AG04450 (cell line): ENCODE measurements at regions not wholly inside any gene's neighbourhood (a gene's known extent, or its start where the extent isn't known, plus 50 kb on each side); places are given as distances from the start of the nearest gene placed in this dataset. TPM values are rescaled to one million over a fixed set of nuclear protein-coding genes. Genes with fewer than 3 reads are reported as not detected.

Source experiments
- CTCF ChIA-PET: fragments of 300-600, 350-600 bp; formaldehyde crosslinking; extraction: SDS; loops from one replicate; lab custom pipeline; 2022; ENCODE audit warnings: antibody characterized with exemption, inconsistent platforms; lab: Charles Lee
- POLR2A ChIA-PET: fragments of 350-600 bp; formaldehyde crosslinking; extraction: SDS; loops from one replicate; lab custom pipeline; 2021; ENCODE audit warnings: antibody characterized with exemption, inconsistent platforms; lab: Yijun Ruan, JAX
- DNase-seq: peaks from one replicate; pipeline ENCODE4 v3.0.0-alpha.2; 2011; ENCODE audit warnings: low read depth, low spot score
- H3K27ac ChIP-seq: one replicate; pipeline ENCODE4 v1.5.1; 2012; ENCODE audit warnings: low read depth, low read length, control low read depth
- H3K27me3 ChIP-seq: one replicate; pipeline ENCODE4 v1.6.0; 2012; ENCODE audit warnings: low read length; ENCODE audit not compliant: control insufficient read depth, insufficient read depth
- H3K4me3 ChIP-seq: 2 replicates; pipeline ENCODE4 v1.5.1; 2011; ENCODE audit warnings: mild to moderate bottlenecking, low read depth, low read length, control low read depth
- H3K9me3 ChIP-seq: 2 replicates; pipeline ENCODE4 v1.5.1; 2012; ENCODE audit warnings: low read length; ENCODE audit not compliant: control insufficient read depth, insufficient read depth
- small RNA-seq: library from RNA; depleted of rRNA; stranded (forward); fragments of <200 nt; gene quantifications from one replicate; pipeline ENCODE3, GENCODE V24; 2012; ENCODE audit warnings: low read depth; ENCODE audit not compliant: insufficient read length
- TF ChIP-seq, protein P1 (sequence below): IDR thresholded peaks from 2 replicates; pipeline ENCODE4 v1.5.1; 2011; ENCODE audit warnings: low read depth, low read length, control low read depth, inconsistent platforms

- ChIA-PET CTCF (interaction anchor here (1.2 to 2.0 kb wide), 5 partner anchors 12 to 494 kb away, joined by 3 to 7 read pairs (median 5); partner anchors contain the start of gene PRSS48), POLR2A (no interaction called here)
- H3K4me3 ChIP-seq, result no peak overlapping the region
- H3K27me3 ChIP-seq, result peaks cover 3% of the 10 kb centered on the region
- no peak for DNase-seq
- H3K9me3 ChIP-seq, result no peaks in the 10 kb centered on the region
- no peak overlapping the region for H3K27ac ChIP-seq
- TF ChIP-seq, protein P1, sequence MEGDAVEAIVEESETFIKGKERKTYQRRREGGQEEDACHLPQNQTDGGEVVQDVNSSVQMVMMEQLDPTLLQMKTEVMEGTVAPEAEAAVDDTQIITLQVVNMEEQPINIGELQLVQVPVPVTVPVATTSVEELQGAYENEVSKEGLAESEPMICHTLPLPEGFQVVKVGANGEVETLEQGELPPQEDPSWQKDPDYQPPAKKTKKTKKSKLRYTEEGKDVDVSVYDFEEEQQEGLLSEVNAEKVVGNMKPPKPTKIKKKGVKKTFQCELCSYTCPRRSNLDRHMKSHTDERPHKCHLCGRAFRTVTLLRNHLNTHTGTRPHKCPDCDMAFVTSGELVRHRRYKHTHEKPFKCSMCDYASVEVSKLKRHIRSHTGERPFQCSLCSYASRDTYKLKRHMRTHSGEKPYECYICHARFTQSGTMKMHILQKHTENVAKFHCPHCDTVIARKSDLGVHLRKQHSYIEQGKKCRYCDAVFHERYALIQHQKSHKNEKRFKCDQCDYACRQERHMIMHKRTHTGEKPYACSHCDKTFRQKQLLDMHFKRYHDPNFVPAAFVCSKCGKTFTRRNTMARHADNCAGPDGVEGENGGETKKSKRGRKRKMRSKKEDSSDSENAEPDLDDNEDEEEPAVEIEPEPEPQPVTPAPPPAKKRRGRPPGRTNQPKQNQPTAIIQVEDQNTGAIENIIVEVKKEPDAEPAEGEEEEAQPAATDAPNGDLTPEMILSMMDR, result no peak
Measured at GRCh38 chr4:151611960-151612359, 148.8 kb downstream of the GATB start.

DNA sequence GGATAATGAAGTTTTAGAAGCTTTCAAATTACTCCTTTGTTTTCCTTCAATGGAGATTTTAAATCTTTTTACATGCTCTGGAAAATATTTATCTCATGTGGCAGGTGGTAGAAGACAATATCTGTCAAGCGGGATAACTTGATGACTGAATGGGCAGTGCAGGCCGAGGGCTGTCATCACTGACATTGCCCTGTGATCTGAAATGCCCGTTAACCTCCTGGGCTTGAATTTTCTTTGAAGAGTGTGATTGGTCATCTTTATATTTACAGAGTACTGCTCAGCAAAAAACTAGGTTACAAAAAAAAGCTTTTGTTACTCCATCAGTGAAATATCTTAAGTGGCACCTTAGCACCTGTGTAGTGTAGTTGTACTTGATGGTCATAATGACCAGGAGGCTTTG, 147.5 kb downstream of the GATB start:
- Histone ChIP-seq H3K4me3 (no peak overlapping the region), H3K9me3 (no peaks in the 10 kb centered on the region), H3K27ac (no peak overlapping the region), H3K27me3 (peaks cover 6% of the 10 kb centered on the region)
- DNase-seq, result no peak
- TF ChIP-seq, protein P1, result no peak
- POLR2A ChIA-PET, result no interaction called here
- CTCF ChIA-PET, result interaction anchor here (0.5 to 2.0 kb wide), 7 partner anchors 9 to 496 kb away, joined by 3 to 9 read pairs (median 7); no protein-coding TSS in a partner anchor

DNA sequence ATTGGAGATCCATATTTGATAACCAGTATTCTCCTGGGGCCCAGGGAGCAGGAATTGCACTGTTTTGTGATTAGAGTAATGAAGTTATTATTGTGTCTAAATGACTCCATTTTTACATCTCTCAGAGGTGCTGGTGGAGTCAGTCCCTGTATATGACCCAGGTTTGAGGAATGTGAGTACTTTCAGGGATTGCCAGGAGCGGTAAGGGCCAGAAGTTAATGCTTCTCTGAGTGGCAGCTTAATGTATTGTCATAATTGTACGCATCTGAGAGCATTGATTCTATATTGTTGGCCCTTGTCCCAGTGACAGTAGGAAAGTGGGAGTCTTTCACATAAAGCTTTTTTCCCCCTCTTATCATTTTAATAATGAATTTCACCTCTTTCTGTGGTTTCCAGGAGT, 146.2 kb downstream of the GATB start:
- H3K27me3 ChIP-seq, result peaks cover 9% of the 10 kb centered on the region
- no peaks in the 10 kb centered on the region for H3K9me3 ChIP-seq
- TF ChIP-seq, protein P1, result no peak
- H3K27ac ChIP-seq, result no peak overlapping the region
- no peak for DNase-seq
- ChIA-PET CTCF (interaction anchor here (1.1 to 1.2 kb wide), 2 partner anchors 10 to 490 kb away, joined by 3 to 5 read pairs; no protein-coding TSS in a partner anchor), POLR2A (no interaction called here)
- no peak overlapping the region for H3K4me3 ChIP-seq

DNA sequence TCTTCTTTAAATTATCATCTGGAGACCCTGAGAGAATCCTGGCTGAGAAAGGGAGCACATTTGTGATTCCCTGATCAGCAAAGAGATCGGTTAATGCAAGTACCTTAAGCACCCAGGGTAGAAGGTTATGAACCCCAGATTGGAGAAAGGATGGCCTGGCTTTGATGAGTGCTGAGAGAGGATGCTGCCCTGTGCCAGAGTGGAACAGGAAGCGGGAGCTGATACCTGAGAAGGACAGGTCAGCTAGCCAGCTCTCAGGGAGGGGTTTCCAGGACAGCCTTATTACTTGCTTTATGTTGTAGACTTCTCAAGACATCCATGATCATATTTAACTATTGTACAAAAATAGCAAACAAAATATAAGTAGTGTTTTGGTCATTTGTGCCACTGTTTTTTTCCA, 141.9 kb downstream of the GATB start:
- Histone ChIP-seq H3K27me3 (peaks cover 9% of the 10 kb centered on the region), H3K4me3 (no peak overlapping the region), H3K27ac (no peak overlapping the region), H3K9me3 (no peaks in the 10 kb centered on the region)
- no peak for DNase-seq
- POLR2A ChIA-PET, result no interaction called here
- TF ChIP-seq, protein P1, result no peak
- CTCF ChIA-PET, result no interaction called here

- CTCF ChIA-PET, result no interaction called here
- TF ChIP-seq, protein P1, result no peak
- DNase-seq, result no peak
- Histone ChIP-seq H3K4me3 (no peak overlapping the region), H3K9me3 (no peaks in the 10 kb centered on the region), H3K27me3 (peaks cover 6% of the 10 kb centered on the region), H3K27ac (no peak overlapping the region)
- POLR2A ChIA-PET, result no interaction called here
Measured at GRCh38 chr4:151620066-151620465, 140.7 kb downstream of the GATB start.

Small RNA genes lying in the stretch of these regions (small RNA-seq; reads per million reads assigned to genes)
- gene RN7SKP35, result not detected
